ENCODE measurements at regions not wholly inside any gene's neighbourhood (a gene's known extent, or its start where the extent isn't known, plus 50 kb on each side); places are given as distances from the start of the nearest gene placed in this dataset.

GRCh38 chr15:31274496-31275330 is 51.9 kb upstream of the KLF13 start:
- DNase-seq (ENCODE audit: low read depth): no peak

DNA sequence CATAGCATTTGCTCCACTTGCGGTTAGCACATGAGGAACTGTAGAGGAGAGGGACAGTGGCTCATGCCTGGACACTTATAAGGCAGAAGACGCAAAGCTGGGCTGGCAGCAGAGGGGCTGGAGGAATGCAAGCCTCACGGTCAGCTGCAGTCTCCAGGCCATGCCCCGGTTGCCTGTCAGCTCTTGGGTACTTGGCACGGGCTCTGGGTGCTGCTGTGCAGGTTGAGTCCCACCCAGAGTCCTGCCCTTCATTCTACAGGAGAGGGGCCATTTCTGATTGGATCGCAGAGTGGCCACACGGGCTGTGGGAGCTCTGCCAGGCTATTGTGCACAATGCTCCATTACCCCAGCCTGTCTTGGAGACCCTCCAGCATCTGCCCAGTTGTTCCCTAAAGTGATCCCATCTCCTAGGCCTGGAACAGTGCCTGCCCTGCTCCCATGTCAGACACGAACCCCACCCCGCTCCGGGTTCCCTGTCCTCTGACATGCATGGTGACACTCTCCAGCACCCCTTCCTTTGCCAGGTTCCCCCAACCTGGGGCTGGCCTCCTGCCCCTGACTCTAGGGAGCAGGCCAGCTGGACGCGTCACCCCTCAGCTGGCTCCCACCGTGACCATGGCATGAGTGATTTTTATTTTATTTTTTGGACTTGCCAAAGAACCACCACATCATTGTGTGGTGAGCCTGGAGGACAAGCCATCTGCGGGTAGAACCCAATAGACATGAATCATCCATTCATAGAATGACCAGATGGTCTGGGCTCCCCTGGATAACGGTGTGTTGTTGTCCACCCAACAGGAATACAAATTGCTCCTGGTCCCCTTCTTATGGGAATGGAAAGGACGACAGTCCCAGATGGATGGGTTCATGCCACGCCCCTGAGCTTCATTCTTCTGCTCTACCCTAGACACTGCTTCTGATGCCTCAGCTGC is 51.0 kb upstream of the KLF13 start:
- no peak for DNase-seq (ENCODE audit: low read depth)

- DNase-seq (ENCODE audit: low read depth): no peak
Measured at GRCh38 chr15:31276596-31277298, 49.9 kb upstream of the KLF13 start.

Measured in stimulated activated CD8-positive, alpha-beta memory T cell treated with anti-CD3 and anti-CD28 coated beads, Interleukin-15, amount 100 ng/mL, for 1 hour (primary cell).